A549 (cell line): ENCODE measurements at regions not wholly inside any gene's neighbourhood (a gene's known extent, or its start where the extent isn't known, plus 50 kb on each side); places are given as distances from the start of the nearest gene placed in this dataset.

ENCODE experiments used
- ATAC-seq, 2 experiments: fragments of 200-7000 bp in 1 of 2; fragments of >200 bp in 1 of 2; cut with Nextera tagmentation in 1 of 2; cut with Tn5 transposase in 1 of 2; 3 replicates each; pipeline versions ENCODE4 v1.8.0 to v1.9.1; 2018 to 2020; ENCODE audit warnings: mild to moderate bottlenecking in 1 of 2, moderate library complexity in 1 of 2
- CTCF ChIA-PET: fragments of 300-600 bp; sonication (Branson Sonifier 250); formaldehyde crosslinking; extraction: SDS; loops from one replicate; lab custom pipeline; 2021; ENCODE audit warnings: antibody characterized with exemption, inconsistent platforms; lab: Yijun Ruan, JAX
- POLR2A ChIA-PET: fragments of 350-600 bp; formaldehyde crosslinking; extraction: SDS; loops from one replicate; lab custom pipeline; 2021; ENCODE audit warnings: antibody characterized with exemption, inconsistent platforms; lab: Yijun Ruan, JAX
- DNase-seq, 2 experiments: peaks; one replicate each; pipeline versions ENCODE4 v3.0.0 to v3.0.0-alpha.2; 2011 to 2016; ENCODE audit warnings: low read depth in 1 of 2, low spot score in 1 of 2
- FAIRE-seq: peaks from 2 replicates; lab custom pipeline; 2011; peaks lifted over from hg19 to GRCh38; lab: Jason Lieb, UNC
- H3K27ac ChIP-seq, 2 experiments: fragments of >200 bp; sonication (Bioruptor Twin); formaldehyde crosslinking; 3 replicates each; pipeline ENCODE4 v1.5.1; 2016 to 2017
- H3K4me1 ChIP-seq: fragments of >200 bp; sonication (Bioruptor Twin); formaldehyde crosslinking; 3 replicates; pipeline ENCODE4 v1.6.1; 2016
- H3K4me2 ChIP-seq: fragments of >200 bp; sonication (Bioruptor Twin); formaldehyde crosslinking; 3 replicates; pipeline ENCODE4 v1.6.1; 2016
- H3K4me3 ChIP-seq: fragments of >200 bp; sonication (Bioruptor Twin); formaldehyde crosslinking; 3 replicates; pipeline ENCODE4 v1.5.1; 2016
- H3K9me3 ChIP-seq: fragments of >200 bp; sonication (Bioruptor Twin); formaldehyde crosslinking; 3 replicates; pipeline ENCODE4 v1.6.1; 2016
- CHD2 ChIP-seq: fragments of 150-350 bp; IDR thresholded peaks from 2 replicates; pipeline ENCODE4 v1.6.1; 2014; ENCODE audit warnings: low read length; ENCODE audit not compliant: partially characterized antibody
- EHMT2 ChIP-seq: fragments of 200-600 bp; sonication (generic); IDR thresholded peaks from 2 replicates; pipeline ENCODE4 v1.6.1; 2016; ENCODE audit warnings: antibody characterized with exemption, low read depth, mild to moderate bottlenecking, moderate library complexity
- ESRRA ChIP-seq: fragments of 150-350 bp; IDR thresholded peaks from 2 replicates; pipeline ENCODE4 v1.6.1; 2014; ENCODE audit warnings: mild to moderate bottlenecking, low read length, borderline replicate concordance
- FOSB ChIP-seq: fragments of 250-450 bp; sonication (Bioruptor Pico); IDR thresholded peaks from 2 replicates; pipeline ENCODE4 v1.5.0; 2020; ENCODE audit warnings: mild to moderate bottlenecking, moderate library complexity
- GATA3 ChIP-seq: IDR thresholded peaks from 2 replicates; pipeline ENCODE4 v1.6.1; 2012; ENCODE audit warnings: borderline replicate concordance
- HDAC2 ChIP-seq: fragments of 200-600 bp; sonication (generic); IDR thresholded peaks from 2 replicates; pipeline ENCODE4 v1.6.1; 2016
- HEYL ChIP-seq: fragments of 250-450 bp; sonication (Bioruptor Pico); IDR thresholded peaks from 2 replicates; pipeline ENCODE4 v1.8.0; 2021; ENCODE audit warnings: mild to moderate bottlenecking, moderate library complexity
- HOXB13 ChIP-seq: fragments of 250-450 bp; sonication (Bioruptor Pico); IDR thresholded peaks from 2 replicates; pipeline ENCODE4 v1.5.0; 2020; ENCODE audit warnings: low read depth, mild to moderate bottlenecking, moderate library complexity
- HOXB5 ChIP-seq: fragments of 250-450 bp; sonication (Bioruptor Pico); IDR thresholded peaks from 2 replicates; pipeline ENCODE4 v1.5.0; 2020; ENCODE audit warnings: mild to moderate bottlenecking, moderate library complexity
- JUNB ChIP-seq: fragments of >200 bp; sonication (Bioruptor Twin); formaldehyde crosslinking; IDR thresholded peaks from 2 replicates; pipeline ENCODE4 v1.6.1; 2016
- KDM1A ChIP-seq: fragments of 200-600 bp; sonication (generic); IDR thresholded peaks from 2 replicates; pipeline ENCODE4 v1.6.1; 2016; ENCODE audit warnings: low read depth, mild to moderate bottlenecking
- MAZ ChIP-seq: fragments of 150-350 bp; IDR thresholded peaks from 2 replicates; pipeline ENCODE4 v1.6.1; 2014; ENCODE audit warnings: antibody characterized with exemption, low read depth, low read length, borderline replicate concordance
- MYC ChIP-seq: IDR thresholded peaks from 2 replicates; pipeline ENCODE4 v1.6.1; 2012; ENCODE audit warnings: mild to moderate bottlenecking, inconsistent platforms, low read length, improper control_type of control experiment, borderline replicate concordance
- NFE2L2 ChIP-seq: fragments of 150-350 bp; conservative IDR thresholded peaks from 2 replicates; pipeline ENCODE4 v1.6.1; 2014; ENCODE audit warnings: low read length
- POLR2AphosphoS2 ChIP-seq: conservative IDR thresholded peaks from 2 replicates; pipeline ENCODE4 v1.6.1; 2012; ENCODE audit warnings: low read length, improper control_type of control experiment, inconsistent platforms
- RARB ChIP-seq: fragments of 250-450 bp; sonication (Bioruptor Pico); IDR thresholded peaks from 2 replicates; pipeline ENCODE4 v1.8.0; 2021; ENCODE audit warnings: mild to moderate bottlenecking, moderate library complexity
- RFX5 ChIP-seq: fragments of 450-650 bp; IDR thresholded peaks from 2 replicates; pipeline ENCODE4 v1.7.1; 2014; ENCODE audit warnings: antibody characterized with exemption, mild to moderate bottlenecking, moderate library complexity
- SMC3 ChIP-seq: fragments of >200 bp; sonication (Bioruptor Twin); formaldehyde crosslinking; IDR thresholded peaks from 3 replicates; pipeline ENCODE4 v1.6.1; 2018; ENCODE audit warnings: inconsistent platforms
- ZC3H11A ChIP-seq: fragments of 450-650 bp; IDR thresholded peaks from 2 replicates; pipeline ENCODE4 v1.6.1; 2014; ENCODE audit warnings: antibody characterized with exemption, mild to moderate bottlenecking
- ZFP36 ChIP-seq: fragments of 450-650 bp; IDR thresholded peaks from 2 replicates; pipeline ENCODE4 v1.6.1; 2014; ENCODE audit warnings: borderline replicate concordance; ENCODE audit not compliant: partially characterized antibody
- ZNF302 ChIP-seq: fragments of 250-450 bp; sonication (Bioruptor Pico); IDR thresholded peaks from 2 replicates; pipeline ENCODE4 v1.9.0; 2021; ENCODE audit warnings: inconsistent platforms, mild to moderate bottlenecking, moderate library complexity
- WGBS: methylation state at CpG from one replicate; pipeline ENCODE4 v1.1.6; 2017; ENCODE audit errors: missing lambda C conversion rate; 5-methylcytosine and 5-hydroxymethylcytosine counted together
- TF ChIP-seq, protein P1 (sequence below): fragments of 200-600 bp; sonication (generic); IDR thresholded peaks from 2 replicates; pipeline ENCODE4 v1.6.1; 2016; ENCODE audit warnings: antibody characterized with exemption, mild to moderate bottlenecking, moderate library complexity
- TF ChIP-seq, protein P2 (sequence below): fragments of >200 bp; sonication (Bioruptor Twin); formaldehyde crosslinking; IDR thresholded peaks from 3 replicates; pipeline ENCODE4 v1.6.1; 2016
- TF ChIP-seq, protein P3 (sequence below): fragments of >200 bp; sonication (Bioruptor Twin); formaldehyde crosslinking; IDR thresholded peaks from 3 replicates; pipeline ENCODE4 v1.5.1; 2016
- TF ChIP-seq, protein P4 (sequence below): IDR thresholded peaks from 2 replicates; pipeline ENCODE4 v1.6.1; 2012; ENCODE audit warnings: low read depth, borderline replicate concordance
- TF ChIP-seq, protein P5 (sequence below): IDR thresholded peaks from 2 replicates; pipeline ENCODE4 v1.6.1; 2012

DNA sequence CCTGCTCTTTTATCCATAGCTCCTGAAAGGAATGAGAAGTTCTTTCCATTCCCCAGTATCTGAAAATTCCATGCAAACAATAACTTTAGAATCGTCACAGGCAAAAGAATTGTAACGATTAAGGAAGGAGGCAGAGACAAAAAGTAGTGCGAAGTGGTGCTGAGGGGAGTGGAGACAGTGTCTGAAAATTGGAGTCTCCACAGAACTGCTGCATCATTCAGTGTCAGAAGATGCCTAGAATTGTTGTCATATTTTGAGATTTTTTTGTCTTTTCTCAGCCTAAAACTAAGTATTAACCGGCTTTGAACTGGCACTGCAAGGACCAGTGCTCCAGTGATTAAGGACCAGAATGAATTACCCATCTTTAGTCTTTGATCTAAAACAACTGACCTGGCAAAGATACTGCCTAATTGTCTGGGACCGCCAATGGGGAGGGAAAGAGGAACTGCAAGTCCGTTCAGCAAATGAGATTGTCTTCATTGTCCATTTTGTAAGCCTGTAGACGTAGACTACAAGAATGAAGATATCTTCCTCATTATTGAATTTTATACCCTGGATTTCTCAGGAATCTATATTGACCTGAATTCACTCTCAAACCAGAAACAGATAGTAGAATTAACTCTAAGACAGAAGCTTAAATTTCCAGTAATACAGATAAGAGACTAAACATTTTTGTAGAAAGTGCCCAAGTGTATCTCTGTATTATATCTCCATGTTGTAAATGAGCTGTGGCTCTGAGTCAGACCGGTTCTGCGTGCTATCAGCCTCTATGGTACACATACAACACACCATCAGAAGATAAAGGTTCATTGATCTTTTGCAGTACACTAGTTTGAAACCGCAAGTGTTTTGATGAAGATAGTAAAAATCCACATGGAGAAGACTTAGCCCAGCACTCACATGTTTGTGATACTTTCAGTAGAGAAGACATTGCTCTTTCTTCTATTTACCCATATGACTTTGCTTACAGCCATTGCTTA lies 293.2 kb downstream of the EFNB2 start (continued):
- TF ChIP-seq, protein P1, sequence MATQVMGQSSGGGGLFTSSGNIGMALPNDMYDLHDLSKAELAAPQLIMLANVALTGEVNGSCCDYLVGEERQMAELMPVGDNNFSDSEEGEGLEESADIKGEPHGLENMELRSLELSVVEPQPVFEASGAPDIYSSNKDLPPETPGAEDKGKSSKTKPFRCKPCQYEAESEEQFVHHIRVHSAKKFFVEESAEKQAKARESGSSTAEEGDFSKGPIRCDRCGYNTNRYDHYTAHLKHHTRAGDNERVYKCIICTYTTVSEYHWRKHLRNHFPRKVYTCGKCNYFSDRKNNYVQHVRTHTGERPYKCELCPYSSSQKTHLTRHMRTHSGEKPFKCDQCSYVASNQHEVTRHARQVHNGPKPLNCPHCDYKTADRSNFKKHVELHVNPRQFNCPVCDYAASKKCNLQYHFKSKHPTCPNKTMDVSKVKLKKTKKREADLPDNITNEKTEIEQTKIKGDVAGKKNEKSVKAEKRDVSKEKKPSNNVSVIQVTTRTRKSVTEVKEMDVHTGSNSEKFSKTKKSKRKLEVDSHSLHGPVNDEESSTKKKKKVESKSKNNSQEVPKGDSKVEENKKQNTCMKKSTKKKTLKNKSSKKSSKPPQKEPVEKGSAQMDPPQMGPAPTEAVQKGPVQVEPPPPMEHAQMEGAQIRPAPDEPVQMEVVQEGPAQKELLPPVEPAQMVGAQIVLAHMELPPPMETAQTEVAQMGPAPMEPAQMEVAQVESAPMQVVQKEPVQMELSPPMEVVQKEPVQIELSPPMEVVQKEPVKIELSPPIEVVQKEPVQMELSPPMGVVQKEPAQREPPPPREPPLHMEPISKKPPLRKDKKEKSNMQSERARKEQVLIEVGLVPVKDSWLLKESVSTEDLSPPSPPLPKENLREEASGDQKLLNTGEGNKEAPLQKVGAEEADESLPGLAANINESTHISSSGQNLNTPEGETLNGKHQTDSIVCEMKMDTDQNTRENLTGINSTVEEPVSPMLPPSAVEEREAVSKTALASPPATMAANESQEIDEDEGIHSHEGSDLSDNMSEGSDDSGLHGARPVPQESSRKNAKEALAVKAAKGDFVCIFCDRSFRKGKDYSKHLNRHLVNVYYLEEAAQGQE, result no peak
- TF ChIP-seq ESRRA, result no peak
- no peak for TF ChIP-seq HOXB5 (CRISPR knock-in tag)
- TF ChIP-seq ZC3H11A, result no peak

DNA sequence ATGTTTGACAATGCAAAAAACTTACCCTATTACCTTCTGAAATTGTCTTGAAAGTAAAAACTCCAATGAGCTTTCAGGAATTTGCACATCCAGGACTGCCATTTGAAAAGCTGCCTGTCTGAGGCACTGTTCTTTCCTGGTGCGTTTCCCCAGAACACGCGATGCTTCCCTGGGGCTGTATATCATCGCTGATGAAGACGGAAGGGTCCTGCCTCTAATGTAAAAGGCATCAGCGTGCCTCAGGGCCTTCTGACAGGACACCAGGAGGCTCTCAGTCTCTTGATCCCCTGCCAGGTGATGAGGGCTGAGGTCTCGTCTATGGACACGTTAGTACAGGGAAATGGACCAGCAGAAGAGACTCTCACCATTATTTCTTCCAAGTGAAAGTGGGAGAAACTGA lies 296.8 kb downstream of the EFNB2 start:
- DNase-seq (no peak), ATAC-seq (no peak), FAIRE-seq (no peak)
- POLR2A ChIA-PET, result no interaction called here
- H3K9me3 ChIP-seq, result no peaks in the 10 kb centered on the region
- no peak overlapping the region for H3K4me2 ChIP-seq
- 74% methylated on average over 7 of the region's 8 CpGs for WGBS
- no peak overlapping the region for H3K4me3 ChIP-seq
- CTCF ChIA-PET, result no interaction called here
- no peaks in the 10 kb centered on the region for H3K4me1 ChIP-seq
- TF ChIP-seq ZFP36, result no peak
- TF ChIP-seq RARB (CRISPR knock-in tag), result no peak
- TF ChIP-seq, protein P2, sequence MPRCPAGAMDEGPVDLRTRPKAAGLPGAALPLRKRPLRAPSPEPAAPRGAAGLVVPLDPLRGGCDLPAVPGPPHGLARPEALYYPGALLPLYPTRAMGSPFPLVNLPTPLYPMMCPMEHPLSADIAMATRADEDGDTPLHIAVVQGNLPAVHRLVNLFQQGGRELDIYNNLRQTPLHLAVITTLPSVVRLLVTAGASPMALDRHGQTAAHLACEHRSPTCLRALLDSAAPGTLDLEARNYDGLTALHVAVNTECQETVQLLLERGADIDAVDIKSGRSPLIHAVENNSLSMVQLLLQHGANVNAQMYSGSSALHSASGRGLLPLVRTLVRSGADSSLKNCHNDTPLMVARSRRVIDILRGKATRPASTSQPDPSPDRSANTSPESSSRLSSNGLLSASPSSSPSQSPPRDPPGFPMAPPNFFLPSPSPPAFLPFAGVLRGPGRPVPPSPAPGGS, result no peak
- TF ChIP-seq HDAC2, result no peak
- no peak for TF ChIP-seq CHD2
- TF ChIP-seq EHMT2, result no peak
- TF ChIP-seq MAZ, result no peak
- TF ChIP-seq, protein P3, sequence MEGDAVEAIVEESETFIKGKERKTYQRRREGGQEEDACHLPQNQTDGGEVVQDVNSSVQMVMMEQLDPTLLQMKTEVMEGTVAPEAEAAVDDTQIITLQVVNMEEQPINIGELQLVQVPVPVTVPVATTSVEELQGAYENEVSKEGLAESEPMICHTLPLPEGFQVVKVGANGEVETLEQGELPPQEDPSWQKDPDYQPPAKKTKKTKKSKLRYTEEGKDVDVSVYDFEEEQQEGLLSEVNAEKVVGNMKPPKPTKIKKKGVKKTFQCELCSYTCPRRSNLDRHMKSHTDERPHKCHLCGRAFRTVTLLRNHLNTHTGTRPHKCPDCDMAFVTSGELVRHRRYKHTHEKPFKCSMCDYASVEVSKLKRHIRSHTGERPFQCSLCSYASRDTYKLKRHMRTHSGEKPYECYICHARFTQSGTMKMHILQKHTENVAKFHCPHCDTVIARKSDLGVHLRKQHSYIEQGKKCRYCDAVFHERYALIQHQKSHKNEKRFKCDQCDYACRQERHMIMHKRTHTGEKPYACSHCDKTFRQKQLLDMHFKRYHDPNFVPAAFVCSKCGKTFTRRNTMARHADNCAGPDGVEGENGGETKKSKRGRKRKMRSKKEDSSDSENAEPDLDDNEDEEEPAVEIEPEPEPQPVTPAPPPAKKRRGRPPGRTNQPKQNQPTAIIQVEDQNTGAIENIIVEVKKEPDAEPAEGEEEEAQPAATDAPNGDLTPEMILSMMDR, result no peak
- TF ChIP-seq, all 56 proteins: peak for 0
- H3K27ac ChIP-seq, result no peak overlapping the region

DNA sequence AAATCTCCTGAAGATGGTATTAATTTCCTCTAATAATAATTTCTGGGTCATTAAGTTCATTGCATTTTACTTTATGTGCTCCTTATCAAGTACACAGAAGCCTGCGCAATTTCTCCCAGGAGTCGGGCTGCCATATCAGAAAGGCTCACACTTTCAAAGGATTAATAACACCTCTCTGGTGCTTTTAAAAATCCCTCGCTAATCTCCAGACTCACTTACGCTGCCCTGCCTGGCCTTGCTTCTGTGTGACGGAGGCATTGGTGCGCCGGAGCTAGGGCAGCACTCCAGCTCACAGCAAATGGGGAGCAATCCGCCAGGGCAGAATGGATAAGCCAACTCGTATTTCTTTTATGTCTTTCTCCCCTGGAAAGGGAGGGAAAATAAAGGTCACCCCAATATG lies 300.8 kb downstream of the EFNB2 start:
- POLR2A ChIA-PET, result no interaction called here
- no peak for FAIRE-seq
- CTCF ChIA-PET, result no interaction called here

More for the DNA sequence above, 300.8 kb downstream of the EFNB2 start:
- no peak overlapping the region for H3K4me3 ChIP-seq
- H3K4me2 ChIP-seq, result no peak overlapping the region
- 73% methylated on average over 9 of the region's 9 CpGs for WGBS
- no peaks in the 10 kb centered on the region for H3K4me1 ChIP-seq
- H3K9me3 ChIP-seq, result no peaks in the 10 kb centered on the region
- DNase-seq, result no peak
- no peak for ATAC-seq
- TF ChIP-seq, protein P2, result no peak
- TF ChIP-seq RFX5 (no peak), MAZ (no peak), MYC (no peak), JUNB (no peak), SMC3 (no peak), ZFP36 (no peak), FOSB (CRISPR knock-in tag) (no peak), ZC3H11A (no peak), POLR2AphosphoS2 (no peak), NFE2L2 (no peak), KDM1A (no peak), HOXB13 (CRISPR knock-in tag) (no peak), EHMT2 (no peak), HEYL (no peak), ZNF302 (CRISPR knock-in tag) (no peak), GATA3 (no peak)
- TF ChIP-seq, protein P4, sequence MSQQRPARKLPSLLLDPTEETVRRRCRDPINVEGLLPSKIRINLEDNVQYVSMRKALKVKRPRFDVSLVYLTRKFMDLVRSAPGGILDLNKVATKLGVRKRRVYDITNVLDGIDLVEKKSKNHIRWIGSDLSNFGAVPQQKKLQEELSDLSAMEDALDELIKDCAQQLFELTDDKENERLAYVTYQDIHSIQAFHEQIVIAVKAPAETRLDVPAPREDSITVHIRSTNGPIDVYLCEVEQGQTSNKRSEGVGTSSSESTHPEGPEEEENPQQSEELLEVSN, result no peak
- TF ChIP-seq, protein P5, sequence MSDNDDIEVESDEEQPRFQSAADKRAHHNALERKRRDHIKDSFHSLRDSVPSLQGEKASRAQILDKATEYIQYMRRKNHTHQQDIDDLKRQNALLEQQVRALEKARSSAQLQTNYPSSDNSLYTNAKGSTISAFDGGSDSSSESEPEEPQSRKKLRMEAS, result no peak
- H3K27ac ChIP-seq, result no peak overlapping the region
